ENCODE measurements at regions not wholly inside any gene's neighbourhood (a gene's known extent, or its start where the extent isn't known, plus 50 kb on each side); places are given as distances from the start of the nearest gene placed in this dataset.

DNA sequence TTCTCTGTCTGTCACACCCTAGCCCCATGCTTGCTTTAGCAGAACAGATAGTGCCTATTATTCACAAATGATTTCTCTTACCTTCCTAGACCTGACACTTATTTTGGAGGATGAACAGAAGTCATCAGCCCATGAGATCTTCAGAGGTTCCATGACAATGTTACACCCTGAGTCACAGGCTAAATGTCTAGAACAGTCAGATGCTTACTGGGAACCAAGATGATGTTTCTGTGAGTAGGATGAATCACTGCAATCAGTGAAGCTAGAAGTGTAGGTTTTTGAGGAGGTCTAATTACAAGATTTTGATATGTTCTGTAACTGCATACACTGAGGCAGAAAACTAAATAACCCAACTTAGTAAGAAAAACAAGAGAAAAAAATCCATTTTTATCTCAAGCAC lies 123.0 kb upstream of the THUMPD2 start:
- Histone ChIP-seq H3K9ac (ENCODE audit: low read length in 3 of 3) (no peak overlapping the region), H3K36me3 (ENCODE audit: control insufficient read depth in 2 of 3, insufficient read depth in 3 of 3, low read length in 3 of 3) (no peaks in the 10 kb centered on the region), H3K9me3 (ENCODE audit: control insufficient read depth in 2 of 3, insufficient read depth in 1 of 3, low read length in 3 of 3) (no peaks in the 10 kb centered on the region), H3K27ac (ENCODE audit: low read depth in 2 of 2, low read length in 2 of 2) (no peak overlapping the region), H3K4me1 (ENCODE audit: control insufficient read depth in 2 of 3, insufficient read depth in 2 of 3, low read depth in 1 of 3, low read length in 3 of 3) (no peaks in the 10 kb centered on the region), H3K27me3 (ENCODE audit: control insufficient read depth, insufficient read depth, low read length) (no peaks in the 10 kb centered on the region), H3K4me3 (ENCODE audit: low read length in 3 of 3) (no peak overlapping the region)
- DNase-seq = no peak
- TF ChIP-seq, protein P1, sequence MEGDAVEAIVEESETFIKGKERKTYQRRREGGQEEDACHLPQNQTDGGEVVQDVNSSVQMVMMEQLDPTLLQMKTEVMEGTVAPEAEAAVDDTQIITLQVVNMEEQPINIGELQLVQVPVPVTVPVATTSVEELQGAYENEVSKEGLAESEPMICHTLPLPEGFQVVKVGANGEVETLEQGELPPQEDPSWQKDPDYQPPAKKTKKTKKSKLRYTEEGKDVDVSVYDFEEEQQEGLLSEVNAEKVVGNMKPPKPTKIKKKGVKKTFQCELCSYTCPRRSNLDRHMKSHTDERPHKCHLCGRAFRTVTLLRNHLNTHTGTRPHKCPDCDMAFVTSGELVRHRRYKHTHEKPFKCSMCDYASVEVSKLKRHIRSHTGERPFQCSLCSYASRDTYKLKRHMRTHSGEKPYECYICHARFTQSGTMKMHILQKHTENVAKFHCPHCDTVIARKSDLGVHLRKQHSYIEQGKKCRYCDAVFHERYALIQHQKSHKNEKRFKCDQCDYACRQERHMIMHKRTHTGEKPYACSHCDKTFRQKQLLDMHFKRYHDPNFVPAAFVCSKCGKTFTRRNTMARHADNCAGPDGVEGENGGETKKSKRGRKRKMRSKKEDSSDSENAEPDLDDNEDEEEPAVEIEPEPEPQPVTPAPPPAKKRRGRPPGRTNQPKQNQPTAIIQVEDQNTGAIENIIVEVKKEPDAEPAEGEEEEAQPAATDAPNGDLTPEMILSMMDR (IDR thresholded peaks at IDR 0.05; ENCODE audit: borderline replicate concordance, extremely low read depth, insufficient read depth) = no peak
- no peak for FAIRE-seq
- intact Hi-C loops (cut with DNase I) = no loop called here

DNA sequence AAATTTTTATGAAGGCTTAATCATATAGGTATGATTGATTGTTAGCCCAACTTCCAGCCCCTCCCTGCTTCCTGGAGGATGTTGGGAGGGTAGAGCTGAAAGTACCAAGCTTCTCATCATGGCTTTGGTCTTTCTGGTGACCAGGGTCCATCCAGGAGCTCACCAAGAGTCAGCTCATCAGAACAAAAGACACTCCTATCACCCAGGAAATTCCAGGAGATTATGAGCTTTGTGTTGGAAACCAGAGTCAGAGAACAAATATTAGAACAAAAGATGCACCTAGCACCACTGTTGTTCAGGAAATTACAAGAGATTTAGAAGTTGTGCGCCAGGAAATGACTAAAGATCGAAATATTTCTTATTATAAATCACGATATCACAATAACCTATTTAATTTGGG lies 119.9 kb upstream of the THUMPD2 start:
- Histone ChIP-seq H3K27me3 (ENCODE audit: control insufficient read depth, insufficient read depth, low read length) (no peaks in the 10 kb centered on the region), H3K36me3 (ENCODE audit: control insufficient read depth in 2 of 3, insufficient read depth in 3 of 3, low read length in 3 of 3) (no peaks in the 10 kb centered on the region), H3K4me3 (ENCODE audit: low read length in 3 of 3) (no peak overlapping the region), H3K27ac (ENCODE audit: low read depth in 2 of 2, low read length in 2 of 2) (no peak overlapping the region), H3K9ac (ENCODE audit: low read length in 3 of 3) (no peak overlapping the region), H3K4me1 (ENCODE audit: control insufficient read depth in 2 of 3, insufficient read depth in 2 of 3, low read depth in 1 of 3, low read length in 3 of 3) (no peaks in the 10 kb centered on the region), H3K9me3 (ENCODE audit: control insufficient read depth in 2 of 3, insufficient read depth in 1 of 3, low read length in 3 of 3) (no peaks in the 10 kb centered on the region)
- FAIRE-seq (no peak), DNase-seq (no peak)
- intact Hi-C loops (cut with DNase I) = no loop called here
- TF ChIP-seq, protein P1 (IDR thresholded peaks at IDR 0.05; ENCODE audit: borderline replicate concordance, extremely low read depth, insufficient read depth) = no peak

DNA sequence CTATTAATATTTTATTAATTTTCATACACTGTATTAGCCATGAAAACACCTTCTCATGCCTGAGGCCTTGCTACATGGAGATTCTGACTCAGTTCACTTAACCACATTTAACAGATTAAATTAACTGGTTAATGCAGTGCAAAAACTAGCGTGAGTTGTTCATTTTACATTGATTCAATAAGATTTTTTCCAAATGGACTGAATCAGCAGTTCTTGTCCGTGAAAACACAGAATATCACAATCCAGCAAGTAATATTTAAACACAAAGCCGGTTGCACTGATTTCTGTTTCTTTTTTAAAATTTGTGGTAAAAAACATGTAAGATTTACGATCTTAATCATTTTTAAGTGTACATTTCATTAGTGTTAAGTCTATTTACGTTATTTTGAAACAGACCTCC lies 118.2 kb upstream of the THUMPD2 start:
- no peak for DNase-seq
- TF ChIP-seq, protein P1 (IDR thresholded peaks at IDR 0.05; ENCODE audit: borderline replicate concordance, extremely low read depth, insufficient read depth) = no peak
- Histone ChIP-seq H3K9me3 (ENCODE audit: control insufficient read depth in 2 of 3, insufficient read depth in 1 of 3, low read length in 3 of 3) (no peaks in the 10 kb centered on the region), H3K36me3 (ENCODE audit: control insufficient read depth in 2 of 3, insufficient read depth in 3 of 3, low read length in 3 of 3) (no peaks in the 10 kb centered on the region), H3K4me3 (ENCODE audit: low read length in 3 of 3) (no peak overlapping the region), H3K9ac (ENCODE audit: low read length in 3 of 3) (no peak overlapping the region), H3K27me3 (ENCODE audit: control insufficient read depth, insufficient read depth, low read length) (no peaks in the 10 kb centered on the region), H3K27ac (ENCODE audit: low read depth in 2 of 2, low read length in 2 of 2) (no peak overlapping the region), H3K4me1 (ENCODE audit: control insufficient read depth in 2 of 3, insufficient read depth in 2 of 3, low read depth in 1 of 3, low read length in 3 of 3) (no peaks in the 10 kb centered on the region)
- no peak for FAIRE-seq
- intact Hi-C loops (cut with DNase I) = no loop called here

DNA sequence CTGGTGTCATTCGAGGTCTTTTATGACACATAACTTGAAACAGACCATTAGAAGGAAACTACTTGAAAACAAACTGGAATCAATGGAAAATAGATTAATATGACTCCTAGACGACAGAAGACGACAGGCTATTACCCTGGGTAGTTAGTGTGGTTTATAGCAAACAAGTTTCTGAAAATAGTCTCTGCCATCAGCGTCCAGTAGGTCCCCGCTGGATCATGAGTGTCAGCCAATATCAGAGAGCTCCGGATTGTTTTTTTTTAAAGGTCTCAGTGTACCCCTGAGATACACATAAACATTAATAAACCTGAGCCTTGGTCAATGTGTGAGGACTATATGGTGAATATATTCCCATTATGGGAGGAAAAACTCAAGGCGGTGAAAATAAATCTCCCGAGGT lies 115.0 kb upstream of the THUMPD2 start:
- TF ChIP-seq, protein P1 (IDR thresholded peaks at IDR 0.05; ENCODE audit: borderline replicate concordance, extremely low read depth, insufficient read depth) = no peak
- Histone ChIP-seq H3K27ac (ENCODE audit: low read depth in 2 of 2, low read length in 2 of 2) (no peak overlapping the region), H3K4me3 (ENCODE audit: low read length in 3 of 3) (no peak overlapping the region), H3K36me3 (ENCODE audit: control insufficient read depth in 2 of 3, insufficient read depth in 3 of 3, low read length in 3 of 3) (no peaks in the 10 kb centered on the region), H3K9ac (ENCODE audit: low read length in 3 of 3) (no peak overlapping the region), H3K27me3 (ENCODE audit: control insufficient read depth, insufficient read depth, low read length) (no peaks in the 10 kb centered on the region), H3K9me3 (ENCODE audit: control insufficient read depth in 2 of 3, insufficient read depth in 1 of 3, low read length in 3 of 3) (no peaks in the 10 kb centered on the region), H3K4me1 (ENCODE audit: control insufficient read depth in 2 of 3, insufficient read depth in 2 of 3, low read depth in 1 of 3, low read length in 3 of 3) (no peaks in the 10 kb centered on the region)
- intact Hi-C loops (cut with DNase I) = no loop called here
- DNase-seq (no peak), FAIRE-seq (no peak)
